Kidney (tissue), 13 donors: ENCODE measurements at regions not wholly inside any gene's neighbourhood (a gene's known extent, or its start where the extent isn't known, plus 50 kb on each side); places are given as distances from the start of the nearest gene placed in this dataset.

Experiments used
- DNase-seq, 5 donors: peaks; one replicate each; pipeline ENCODE4 v3.0.0-alpha.2; 2013 to 2020
- FAIRE-seq: peaks from 2 replicates; lab custom pipeline; 2012; peaks lifted over from hg19 to GRCh38; lab: Jason Lieb, UNC
- H3K27ac ChIP-seq, 2 donors: one replicate each; pipeline ENCODE4 v1.7.0; 2013; ENCODE audit warnings: low read depth in 2 of 2, low read length in 2 of 2, inconsistent platforms in 1 of 2
- H3K27me3 ChIP-seq: one replicate; pipeline ENCODE4 v1.7.1; 2013; ENCODE audit warnings: low read length, inconsistent platforms; ENCODE audit not compliant: control insufficient read depth, insufficient read depth
- H3K36me3 ChIP-seq, 3 donors: one replicate each; pipeline versions ENCODE4 v1.7.0 to v1.7.1; 2013; ENCODE audit warnings: low read length in 3 of 3, control low read depth in 1 of 3, inconsistent platforms in 1 of 3; ENCODE audit not compliant: insufficient read depth in 3 of 3, control insufficient read depth in 2 of 3
- H3K4me1 ChIP-seq, 3 donors: one replicate each; pipeline versions ENCODE4 v1.7.0 to v1.7.1; 2013; ENCODE audit warnings: low read length in 3 of 3, inconsistent platforms in 1 of 3, low read depth in 1 of 3; ENCODE audit not compliant: control insufficient read depth in 2 of 3, insufficient read depth in 2 of 3
- H3K4me3 ChIP-seq, 3 donors: one replicate each; pipeline versions ENCODE4 v1.7.0 to v1.8.1; 2013; ENCODE audit warnings: low read length in 3 of 3, control low read depth in 1 of 3, inconsistent platforms in 1 of 3
- H3K9ac ChIP-seq, 3 donors: one replicate each; pipeline versions ENCODE4 v1.7.0 to v1.7.1; 2013; ENCODE audit warnings: low read length in 3 of 3, control low read depth in 1 of 3, inconsistent platforms in 1 of 3
- H3K9me3 ChIP-seq, 3 donors: one replicate each; pipeline versions ENCODE4 v1.7.0 to v1.7.1; 2013; ENCODE audit warnings: low read length in 3 of 3, control low read depth in 1 of 3, inconsistent platforms in 1 of 3; ENCODE audit not compliant: control insufficient read depth in 2 of 3, insufficient read depth in 1 of 3
- CTCF ChIP-seq: IDR thresholded peaks from 3 replicates; pipeline ENCODE4 v1.5.1; 2012; ENCODE audit warnings: mild to moderate bottlenecking, moderate library complexity, borderline replicate concordance; ENCODE audit not compliant: insufficient read depth; ENCODE audit errors: extremely low read depth
- intact Hi-C: fragments of 100-400 bp; cut with DNase I; formaldehyde crosslinking; loops from one replicate; pipeline ENCODE4 v1.11.1; 2022
- donor health status: control.
- donor health status: control.
- donor health status: control.
- donor health status: control.
- donor health status: control.
- donor health status: DM: yes; HTN: yes; CAD: no.
- donor health status: Normal renal cell carcinoma (clear cell type).

GRCh38 chr17:54840885-54841591, 59.6 kb upstream of the TOM1L1 start:
- intact Hi-C loops: no loop called here
- Histone ChIP-seq H3K36me3 (no peaks in the 10 kb centered on the region), H3K4me1 (no peaks in the 10 kb centered on the region), H3K4me3 (no peak overlapping the region), H3K27ac (no peak overlapping the region), H3K27me3 (no peaks in the 10 kb centered on the region), H3K9me3 (peaks cover 0 to 6% (median 0%) of the 10 kb centered on the region in 3 donors), H3K9ac (no peak overlapping the region)
- no peak for TF ChIP-seq CTCF
- FAIRE-seq: no peak
- DNase-seq: no peak

GRCh38 chr17:54841656-54842055, 59.0 kb upstream of the TOM1L1 start:
- Histone ChIP-seq H3K36me3 (no peaks in the 10 kb centered on the region), H3K4me1 (no peaks in the 10 kb centered on the region), H3K9ac (no peak overlapping the region), H3K27me3 (no peaks in the 10 kb centered on the region), H3K4me3 (no peak overlapping the region), H3K27ac (no peak overlapping the region), H3K9me3 (no peaks in the 10 kb centered on the region)
- no peak for DNase-seq
- TF ChIP-seq CTCF: no peak
- no peak for FAIRE-seq
- intact Hi-C loops: no loop called here

GRCh38 chr17:54844233-54844632, 56.4 kb upstream of the TOM1L1 start:
- intact Hi-C loops: no loop called here

More at GRCh38 chr17:54844233-54844632, 56.4 kb upstream of the TOM1L1 start:
- TF ChIP-seq CTCF: no peak
- Histone ChIP-seq H3K27me3 (no peaks in the 10 kb centered on the region), H3K4me1 (no peaks in the 10 kb centered on the region), H3K36me3 (no peaks in the 10 kb centered on the region), H3K4me3 (no peak overlapping the region), H3K9me3 (no peaks in the 10 kb centered on the region), H3K27ac (no peak overlapping the region), H3K9ac (no peak overlapping the region)
- FAIRE-seq: no peak
- DNase-seq: no peak
